H9 (cell line): ENCODE measurements at regions not wholly inside any gene's neighbourhood (a gene's known extent, or its start where the extent isn't known, plus 50 kb on each side); places are given as distances from the start of the nearest gene placed in this dataset.

ENCODE experiments used
- DNase-seq: peaks from one replicate; pipeline ENCODE4 v3.0.0-alpha.2; 2017
- H2AFZ ChIP-seq: one replicate; pipeline ENCODE4 v1.6.1; 2013; ENCODE audit warnings: mild to moderate bottlenecking, low read length, control low read depth, moderate library complexity
- H2AK5ac ChIP-seq: 2 replicates; pipeline ENCODE4 v1.6.1; 2013; ENCODE audit warnings: low read length, control low read depth, mixed read lengths; ENCODE audit not compliant: insufficient read length
- H2BK120ac ChIP-seq: one replicate; pipeline ENCODE4 v1.6.1; 2013; ENCODE audit warnings: low read depth, mild to moderate bottlenecking, low read length, control low read depth, inconsistent platforms; ENCODE audit not compliant: poor library complexity, severe bottlenecking
- H2BK12ac ChIP-seq: 2 replicates; pipeline ENCODE4 v1.6.1; 2013; ENCODE audit warnings: low read length, control low read depth, mixed read lengths, low read depth; ENCODE audit not compliant: insufficient read length
- H2BK15ac ChIP-seq: 2 replicates; pipeline ENCODE4 v1.6.1; 2013; ENCODE audit warnings: low read depth, low read length, control low read depth
- H2BK20ac ChIP-seq: one replicate; pipeline ENCODE4 v1.6.1; 2013; ENCODE audit warnings: low read depth, mild to moderate bottlenecking, low read length, control low read depth, inconsistent platforms; ENCODE audit not compliant: poor library complexity, severe bottlenecking
- H2BK5ac ChIP-seq: 2 replicates; pipeline ENCODE4 v1.6.1; 2013; ENCODE audit warnings: low read length, control low read depth, mixed read lengths; ENCODE audit not compliant: insufficient read length
- H3K14ac ChIP-seq: 2 replicates; pipeline ENCODE4 v1.6.1; 2013; ENCODE audit warnings: low read length, control low read depth; ENCODE audit not compliant: insufficient read depth
- H3K18ac ChIP-seq: 2 replicates; pipeline ENCODE4 v1.6.1; 2013; ENCODE audit warnings: low read depth, mild to moderate bottlenecking, mixed read lengths, low read length, control low read depth; ENCODE audit not compliant: insufficient read length
- H3K23ac ChIP-seq: 2 replicates; pipeline ENCODE4 v1.6.1; 2013; ENCODE audit warnings: low read length, control low read depth, mixed read lengths, low read depth; ENCODE audit not compliant: insufficient read length
- H3K23me2 ChIP-seq: 2 replicates; pipeline ENCODE4 v1.6.1; 2013; ENCODE audit warnings: low read depth, mild to moderate bottlenecking, mixed read lengths, low read length, control low read depth; ENCODE audit not compliant: insufficient read length, poor library complexity, severe bottlenecking
- H3K27ac ChIP-seq: 2 replicates; pipeline ENCODE4 v1.5.1; 2013; ENCODE audit warnings: low read length, control low read depth, mixed read lengths, low read depth; ENCODE audit not compliant: insufficient read length
- H3K27me3 ChIP-seq: 2 replicates; pipeline ENCODE4 v1.6.1; 2013; ENCODE audit warnings: low read length, control low read depth, inconsistent platforms; ENCODE audit not compliant: insufficient read depth
- H3K4ac ChIP-seq: 2 replicates; pipeline ENCODE4 v1.6.1; 2013; ENCODE audit warnings: low read depth, mild to moderate bottlenecking, control low read depth, inconsistent platforms, low read length, moderate library complexity
- H3K4me1 ChIP-seq: 2 replicates; pipeline ENCODE4 v1.6.1; 2013; ENCODE audit warnings: low read length, control low read depth, inconsistent platforms; ENCODE audit not compliant: insufficient read depth
- H3K4me2 ChIP-seq: 2 replicates; pipeline ENCODE4 v1.6.1; 2013; ENCODE audit warnings: low read length, control low read depth, mixed read lengths; ENCODE audit not compliant: insufficient read length, insufficient read depth
- H3K56ac ChIP-seq: 2 replicates; pipeline ENCODE4 v1.6.1; 2013; ENCODE audit warnings: low read depth, mild to moderate bottlenecking, mixed read lengths, low read length, control low read depth; ENCODE audit not compliant: insufficient read length
- H3K79me1 ChIP-seq: 2 replicates; pipeline ENCODE4 v1.6.1; 2013; ENCODE audit warnings: low read depth, mild to moderate bottlenecking, moderate library complexity, low read length, control low read depth, inconsistent platforms; ENCODE audit not compliant: insufficient read depth, poor library complexity, severe bottlenecking
- H3K79me2 ChIP-seq: 2 replicates; pipeline ENCODE4 v1.6.1; 2013; ENCODE audit warnings: low read length, control low read depth, inconsistent platforms; ENCODE audit not compliant: insufficient read depth
- H3K9ac ChIP-seq: 2 replicates; pipeline ENCODE4 v1.6.1; 2013; ENCODE audit warnings: low read length, control low read depth, mixed read lengths; ENCODE audit not compliant: insufficient read length; ENCODE audit errors: extremely low read depth
- H3K9me3 ChIP-seq: one replicate; pipeline ENCODE4 v1.6.1; 2013; ENCODE audit warnings: low read depth, low read length, inconsistent platforms; ENCODE audit not compliant: control insufficient read depth
- H3T11ph ChIP-seq: one replicate; pipeline ENCODE4 v1.6.1; 2013; ENCODE audit warnings: mild to moderate bottlenecking, low read length, control low read depth, inconsistent platforms
- H4K20me1 ChIP-seq: one replicate; pipeline ENCODE4 v1.6.1; 2013; ENCODE audit not compliant: control insufficient read depth, insufficient read length, insufficient read depth
- H4K5ac ChIP-seq: 2 replicates; pipeline ENCODE4 v1.6.1; 2013; ENCODE audit warnings: low read depth, mild to moderate bottlenecking, mixed read lengths, low read length, control low read depth; ENCODE audit not compliant: insufficient read length
- H4K8ac ChIP-seq: replicated peaks from 2 replicates; pipeline ENCODE4 v1.6.1; 2013; ENCODE audit warnings: low read length, control low read depth, mixed read lengths, low read depth; ENCODE audit not compliant: insufficient read length
- H4K91ac ChIP-seq: 2 replicates; pipeline ENCODE4 v1.6.1; 2013; ENCODE audit warnings: low read depth, mild to moderate bottlenecking, moderate library complexity, mixed read lengths, low read length, control low read depth; ENCODE audit not compliant: insufficient read length
- H3K27ac Mint-ChIP-seq, 3 experiments: 2 replicates in 2 of 3; 3 replicates in 1 of 3; pipeline ENCODE4 v1.8.0; 2020 to 2021; ENCODE audit warnings: mixed read lengths in 3 of 3, mild to moderate bottlenecking in 1 of 3, moderate library complexity in 1 of 3
- H3K27me3 Mint-ChIP-seq: 2 replicates; pipeline ENCODE4 v1.8.0; 2021; ENCODE audit warnings: low read depth, mild to moderate bottlenecking, moderate library complexity, mixed read lengths
- H3K36me3 Mint-ChIP-seq, 3 experiments: 2 replicates in 2 of 3; 3 replicates in 1 of 3; pipeline ENCODE4 v1.8.0; 2020 to 2021; ENCODE audit warnings: low read depth in 3 of 3, mixed read lengths in 3 of 3; ENCODE audit not compliant: insufficient read depth in 1 of 3
- H3K4me1 Mint-ChIP-seq, 2 experiments: 2 replicates each; pipeline ENCODE4 v1.8.0; 2020; ENCODE audit warnings: mixed read lengths in 2 of 2
- H3K4me3 Mint-ChIP-seq, 2 experiments: 2 replicates in 1 of 2; 3 replicates in 1 of 2; pipeline ENCODE4 v1.8.0; 2020 to 2021; ENCODE audit warnings: mild to moderate bottlenecking in 2 of 2, mixed read lengths in 2 of 2, moderate library complexity in 1 of 2
- H3K9me3 Mint-ChIP-seq, 2 experiments: 2 replicates in 1 of 2; 3 replicates in 1 of 2; pipeline ENCODE4 v1.8.0; 2020; ENCODE audit warnings: mild to moderate bottlenecking in 2 of 2, mixed read lengths in 2 of 2, moderate library complexity in 1 of 2
- CTCF ChIP-seq: fragments of 200-600 bp; sonication (generic); conservative IDR thresholded peaks from 3 replicates; pipeline ENCODE4 v1.8.0; 2021; ENCODE audit warnings: antibody characterized with exemption, mild to moderate bottlenecking
- WGBS: extraction: QIAGEN DNeasy Blood & Tissue Kit; methylation state at CpG from one replicate; pipeline ENCODE4 v1.1.7; 2013; ENCODE audit warnings: missing lambda C conversion rate, low lambda C conversion rate, mixed read lengths; ENCODE audit not compliant: insufficient read length; ENCODE audit errors: extremely low coverage; 5-methylcytosine and 5-hydroxymethylcytosine counted together

GRCh38 chr13:110985541-110985940 lies 70.7 kb upstream of the ANKRD10 start:
- Mint-ChIP-seq H3K27me3 (peaks cover 3% of the 10 kb centered on the region), H3K27ac (no peak overlapping the region), H3K4me3 (no peak overlapping the region), H3K9me3 (no peaks in the 10 kb centered on the region), H3K4me1 (0 out of 4 replicates have a peak, but pooled peaks cover 0 to 4% of the 10 kb centered on the region in 2 experiments), H3K36me3 (no peaks in the 10 kb centered on the region)
- H3K9me3 ChIP-seq: no peaks in the 10 kb centered on the region
- H3K79me2 ChIP-seq: no peaks in the 10 kb centered on the region
- no peaks in the 10 kb centered on the region for H3K4me1 ChIP-seq
- H2BK12ac ChIP-seq: no peak overlapping the region
- H3K56ac ChIP-seq: no peak overlapping the region
- no peaks in the 10 kb centered on the region for H4K20me1 ChIP-seq
- no peak overlapping the region for H4K8ac ChIP-seq
- H3K23me2 ChIP-seq: no peaks in the 10 kb centered on the region
- H2BK20ac ChIP-seq: no peak overlapping the region
- no peak overlapping the region for H3T11ph ChIP-seq
- no peak for DNase-seq
- H3K79me1 ChIP-seq: no peaks in the 10 kb centered on the region
- H2AK5ac ChIP-seq: no peak overlapping the region
- no peak overlapping the region for H3K18ac ChIP-seq
- H2AFZ ChIP-seq: no peak overlapping the region
- H3K4me2 ChIP-seq: no peak overlapping the region
- no peak overlapping the region for H4K5ac ChIP-seq
- H3K23ac ChIP-seq: no peak overlapping the region
- H4K91ac ChIP-seq: no peak overlapping the region
- no peak overlapping the region for H3K9ac ChIP-seq
- H3K14ac ChIP-seq: no peak overlapping the region
- H3K27ac ChIP-seq: no peak overlapping the region
- H2BK5ac ChIP-seq: no peak overlapping the region
- no peaks in the 10 kb centered on the region for H3K27me3 ChIP-seq
- no peak for TF ChIP-seq CTCF
- H2BK120ac ChIP-seq: no peak overlapping the region
- no CpG with 5 or more reads among the region's 2 CpGs for WGBS
- H2BK15ac ChIP-seq: no peak overlapping the region
- H3K4ac ChIP-seq: no peak overlapping the region
